ENCODE measurements at regions not wholly inside any gene's neighbourhood (a gene's known extent, or its start where the extent isn't known, plus 50 kb on each side); places are given as distances from the start of the nearest gene placed in this dataset.

DNA sequence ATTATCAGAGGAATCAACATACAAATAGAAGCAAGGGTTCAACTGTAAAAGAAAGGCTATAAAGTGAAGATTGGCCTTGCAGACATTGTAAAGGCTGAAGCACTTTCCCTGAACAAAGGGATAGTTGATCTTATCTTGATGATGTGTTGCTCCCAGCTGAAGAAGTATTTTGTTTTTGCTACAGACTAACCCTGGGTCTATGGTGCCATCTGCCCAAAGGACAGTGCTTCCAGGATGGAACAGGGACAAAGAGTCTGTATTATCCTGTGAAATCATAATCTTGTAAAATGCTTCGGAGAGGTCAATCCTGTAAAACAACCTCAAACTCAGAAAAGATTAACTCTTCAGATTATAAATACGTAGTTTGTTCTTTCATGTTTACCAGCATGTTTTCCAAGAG, 251.7 kb upstream of the ANKRD50 start:
- no peak overlapping the region for H3K27ac ChIP-seq (ENCODE audit: low read depth, low read length)
- no peaks in the 10 kb centered on the region for H3K4me1 ChIP-seq (ENCODE audit: control insufficient read depth, insufficient read depth, low read length)
- H3K4me3 ChIP-seq (ENCODE audit: low read depth, low read length), result no peak overlapping the region
- H3K36me3 ChIP-seq (ENCODE audit: control insufficient read depth, insufficient read depth, low read length), result no peaks in the 10 kb centered on the region
- H3K9me3 ChIP-seq (ENCODE audit: control insufficient read depth, insufficient read depth, low read depth, low read length), result peaks cover 35% of the 10 kb centered on the region
- H3K9ac ChIP-seq (ENCODE audit: low read length), result no peak overlapping the region
- no peaks in the 10 kb centered on the region for H3K27me3 ChIP-seq (ENCODE audit: control insufficient read depth, insufficient read depth, low read length)

DNA sequence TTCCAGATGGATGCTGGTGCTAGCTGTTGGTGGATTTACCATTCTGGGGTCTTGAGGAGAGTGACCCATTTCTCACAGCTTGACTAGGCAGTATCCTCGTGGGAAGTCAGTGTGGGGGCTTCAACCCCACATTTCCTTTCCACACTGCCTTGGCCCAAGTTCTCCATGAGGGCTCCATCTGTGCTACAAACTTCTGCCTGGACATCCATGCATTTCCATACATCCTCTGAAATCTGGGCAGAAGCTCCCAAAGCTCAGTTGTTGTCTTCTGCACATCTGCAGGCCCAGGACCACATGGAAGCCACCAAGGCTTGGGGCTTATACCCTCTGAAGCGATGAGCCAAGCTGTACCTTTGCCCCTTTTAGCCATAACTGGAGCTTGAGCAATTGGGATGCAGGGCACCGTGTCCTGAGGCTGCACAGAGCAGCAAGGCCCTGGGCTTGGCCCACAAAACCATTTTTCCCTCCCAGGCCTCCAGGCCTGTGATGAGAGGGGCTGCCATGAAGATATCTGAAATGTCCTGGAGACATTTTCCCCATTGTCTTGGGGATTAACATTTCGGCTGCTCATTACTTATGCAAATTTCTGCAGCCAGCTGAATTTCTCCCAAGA, 248.7 kb upstream of the ANKRD50 start:
- Histone ChIP-seq H3K4me1 (ENCODE audit: control insufficient read depth, insufficient read depth, low read length) (no peaks in the 10 kb centered on the region; the same call in 1 of the 2 replicates), H3K9me3 (ENCODE audit: control insufficient read depth, insufficient read depth, low read depth, low read length) (peaks cover 38% of the 10 kb centered on the region), H3K36me3 (ENCODE audit: control insufficient read depth, insufficient read depth, low read length) (no peaks in the 10 kb centered on the region), H3K4me3 (ENCODE audit: low read depth, low read length) (no peak overlapping the region), H3K27ac (ENCODE audit: low read depth, low read length) (no peak overlapping the region), H3K27me3 (ENCODE audit: control insufficient read depth, insufficient read depth, low read length) (no peaks in the 10 kb centered on the region), H3K9ac (ENCODE audit: low read length) (no peak overlapping the region)

DNA sequence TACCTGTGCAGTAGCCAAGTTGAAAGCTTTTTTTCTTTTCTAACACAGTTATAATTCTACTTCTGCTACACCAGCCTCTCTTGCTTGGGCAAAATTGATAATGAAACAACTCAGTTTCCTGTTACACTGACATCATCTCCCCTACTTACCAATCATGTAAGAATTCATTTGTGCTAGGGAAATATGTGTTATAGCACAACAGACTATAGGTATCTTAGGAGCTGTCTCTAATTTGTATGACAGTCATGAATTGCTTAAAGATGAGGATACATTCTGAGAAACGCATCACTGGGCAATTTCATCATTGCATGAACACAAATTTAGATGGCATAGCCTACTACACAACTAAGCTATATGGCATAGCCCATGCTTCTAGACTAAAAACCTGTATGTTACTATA, 246.3 kb upstream of the ANKRD50 start:
- no peak overlapping the region for H3K9ac ChIP-seq (ENCODE audit: low read length)
- H3K4me1 ChIP-seq (ENCODE audit: control insufficient read depth, insufficient read depth, low read length), result no peaks in the 10 kb centered on the region; the same call in 1 of the 2 replicates
- H3K27ac ChIP-seq (ENCODE audit: low read depth, low read length), result no peak overlapping the region
- H3K36me3 ChIP-seq (ENCODE audit: control insufficient read depth, insufficient read depth, low read length), result no peaks in the 10 kb centered on the region
- peaks cover 38% of the 10 kb centered on the region for H3K9me3 ChIP-seq (ENCODE audit: control insufficient read depth, insufficient read depth, low read depth, low read length)
- no peaks in the 10 kb centered on the region for H3K27me3 ChIP-seq (ENCODE audit: control insufficient read depth, insufficient read depth, low read length)
- H3K4me3 ChIP-seq (ENCODE audit: low read depth, low read length), result no peak overlapping the region

DNA sequence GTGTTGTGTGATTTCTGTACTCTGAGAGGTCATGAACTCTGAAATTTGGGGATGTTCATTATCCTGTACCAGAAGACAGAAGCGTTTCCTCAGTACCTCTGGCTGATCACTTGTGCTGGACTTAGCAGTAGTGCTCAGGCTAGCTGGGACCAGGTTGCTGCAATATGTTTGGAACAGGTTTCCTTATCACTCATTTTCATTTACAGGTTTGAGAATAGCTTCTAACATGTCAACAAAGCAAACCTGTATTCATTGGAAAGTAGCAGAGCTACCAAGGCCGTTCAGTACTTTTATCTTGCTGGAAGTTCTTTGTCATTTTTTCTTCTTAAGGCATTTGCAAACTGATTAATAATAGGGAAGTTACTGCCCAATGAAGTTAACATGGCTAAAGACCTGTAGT, 242.9 kb upstream of the ANKRD50 start:
- peaks cover 11% of the 10 kb centered on the region for H3K9me3 ChIP-seq (ENCODE audit: control insufficient read depth, insufficient read depth, low read depth, low read length)
- H3K9ac ChIP-seq (ENCODE audit: low read length), result no peak overlapping the region
- H3K27me3 ChIP-seq (ENCODE audit: control insufficient read depth, insufficient read depth, low read length), result no peaks in the 10 kb centered on the region
- no peak overlapping the region for H3K27ac ChIP-seq (ENCODE audit: low read depth, low read length)
- no peaks in the 10 kb centered on the region; the same call in 1 of the 2 replicates for H3K4me1 ChIP-seq (ENCODE audit: control insufficient read depth, insufficient read depth, low read length)
- H3K36me3 ChIP-seq (ENCODE audit: control insufficient read depth, insufficient read depth, low read length), result no peaks in the 10 kb centered on the region
- no peak overlapping the region for H3K4me3 ChIP-seq (ENCODE audit: low read depth, low read length)

DNA sequence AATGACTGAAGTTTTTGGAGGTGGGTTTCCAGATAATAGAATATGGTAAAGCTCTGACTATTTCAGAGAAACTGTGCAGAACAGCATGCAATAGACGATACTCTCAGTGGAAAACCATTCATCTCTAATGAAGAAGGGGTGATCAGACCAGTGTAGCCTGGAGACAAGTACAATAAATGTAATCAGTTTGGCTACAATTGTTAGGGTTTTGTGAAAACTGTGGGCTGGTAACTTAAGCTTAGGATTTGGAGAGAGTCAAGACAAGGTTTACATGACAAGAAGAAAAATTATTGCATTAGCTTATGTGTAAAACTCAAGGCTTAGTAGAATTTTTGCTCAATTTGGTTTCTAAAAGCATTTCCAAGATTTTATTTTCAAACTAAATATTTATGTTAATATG, 241.5 kb upstream of the ANKRD50 start:
- no peaks in the 10 kb centered on the region for H3K36me3 ChIP-seq (ENCODE audit: control insufficient read depth, insufficient read depth, low read length)
- no peak overlapping the region for H3K4me3 ChIP-seq (ENCODE audit: low read depth, low read length)
- H3K4me1 ChIP-seq (ENCODE audit: control insufficient read depth, insufficient read depth, low read length), result no peaks in the 10 kb centered on the region; the same call in 1 of the 2 replicates
- no peak overlapping the region for H3K27ac ChIP-seq (ENCODE audit: low read depth, low read length)
- H3K9ac ChIP-seq (ENCODE audit: low read length), result no peak overlapping the region
- H3K9me3 ChIP-seq (ENCODE audit: control insufficient read depth, insufficient read depth, low read depth, low read length), result peaks cover 3% of the 10 kb centered on the region; the same call in 1 of the 2 replicates
- H3K27me3 ChIP-seq (ENCODE audit: control insufficient read depth, insufficient read depth, low read length), result no peaks in the 10 kb centered on the region

DNA sequence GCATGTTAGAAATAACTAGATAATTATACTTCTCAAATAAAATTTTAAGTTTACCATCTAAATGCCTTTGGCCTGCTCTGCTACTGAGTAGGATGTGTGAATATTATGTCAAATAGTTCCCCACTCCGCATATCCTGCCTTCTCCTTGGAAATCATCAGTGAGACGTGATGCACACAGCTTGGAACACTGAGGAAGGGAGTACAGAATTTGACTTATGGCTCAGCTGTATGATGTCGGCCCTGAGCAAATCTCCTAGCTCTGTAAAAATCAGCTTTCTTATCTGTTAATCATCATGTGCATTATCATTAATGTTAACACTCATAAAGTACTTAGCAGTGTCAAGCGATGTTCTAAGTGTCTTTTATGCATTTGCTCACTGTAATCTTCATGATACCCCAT, 241.0 kb upstream of the ANKRD50 start:
- Histone ChIP-seq H3K9ac (ENCODE audit: low read length) (no peak overlapping the region), H3K9me3 (ENCODE audit: control insufficient read depth, insufficient read depth, low read depth, low read length) (no peaks in the 10 kb centered on the region), H3K4me3 (ENCODE audit: low read depth, low read length) (no peak overlapping the region), H3K27ac (ENCODE audit: low read depth, low read length) (no peak overlapping the region), H3K27me3 (ENCODE audit: control insufficient read depth, insufficient read depth, low read length) (no peaks in the 10 kb centered on the region), H3K36me3 (ENCODE audit: control insufficient read depth, insufficient read depth, low read length) (no peaks in the 10 kb centered on the region), H3K4me1 (ENCODE audit: control insufficient read depth, insufficient read depth, low read length) (no peaks in the 10 kb centered on the region; the same call in 1 of the 2 replicates)

DNA sequence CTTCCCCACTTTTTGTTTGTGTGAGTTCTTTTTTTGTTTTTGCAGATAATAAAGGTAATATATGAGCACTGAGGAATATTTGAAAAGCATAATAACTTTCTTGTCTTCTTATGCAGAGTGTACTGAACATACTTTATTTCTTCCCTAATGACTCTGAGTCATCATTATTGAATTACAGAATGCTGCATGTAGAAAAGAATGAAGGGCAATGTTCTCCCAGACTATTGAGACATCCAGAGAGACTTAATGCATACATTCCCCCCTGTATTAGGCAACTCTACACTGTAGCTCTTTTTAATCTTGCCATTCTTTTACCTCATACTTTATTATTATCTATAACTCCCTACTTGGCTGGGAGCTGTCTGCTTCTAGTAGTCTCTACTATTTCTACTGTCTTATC, 240.5 kb upstream of the ANKRD50 start:
- no peak overlapping the region for H3K9ac ChIP-seq (ENCODE audit: low read length)
- no peak overlapping the region for H3K27ac ChIP-seq (ENCODE audit: low read depth, low read length)
- H3K4me3 ChIP-seq (ENCODE audit: low read depth, low read length), result no peak overlapping the region
- H3K9me3 ChIP-seq (ENCODE audit: control insufficient read depth, insufficient read depth, low read depth, low read length), result no peaks in the 10 kb centered on the region
- no peaks in the 10 kb centered on the region for H3K36me3 ChIP-seq (ENCODE audit: control insufficient read depth, insufficient read depth, low read length)
- no peaks in the 10 kb centered on the region; the same call in 1 of the 2 replicates for H3K4me1 ChIP-seq (ENCODE audit: control insufficient read depth, insufficient read depth, low read length)
- H3K27me3 ChIP-seq (ENCODE audit: control insufficient read depth, insufficient read depth, low read length), result no peaks in the 10 kb centered on the region

DNA sequence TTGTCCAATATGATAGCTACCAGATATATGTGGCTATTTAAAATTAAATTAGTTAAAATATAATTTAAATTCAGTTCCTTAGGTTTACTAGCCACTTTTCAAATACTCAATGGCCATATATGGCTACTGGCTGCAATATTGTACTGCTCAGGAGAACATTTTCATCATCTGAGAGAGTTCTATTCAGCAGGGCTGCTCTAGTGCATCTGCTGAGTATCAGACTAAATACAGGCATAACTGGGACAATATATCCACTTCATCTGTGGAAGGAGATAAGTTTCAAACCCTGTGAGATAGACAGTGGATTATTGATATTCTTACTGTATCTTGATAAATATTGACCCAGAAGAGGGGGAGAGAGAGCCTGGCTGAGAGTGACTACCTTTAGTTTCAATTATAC, 240.1 kb upstream of the ANKRD50 start:
- Histone ChIP-seq H3K4me1 (ENCODE audit: control insufficient read depth, insufficient read depth, low read length) (no peaks in the 10 kb centered on the region; the same call in 1 of the 2 replicates), H3K27ac (ENCODE audit: low read depth, low read length) (no peak overlapping the region), H3K4me3 (ENCODE audit: low read depth, low read length) (no peak overlapping the region), H3K9me3 (ENCODE audit: control insufficient read depth, insufficient read depth, low read depth, low read length) (no peaks in the 10 kb centered on the region), H3K9ac (ENCODE audit: low read length) (no peak overlapping the region), H3K27me3 (ENCODE audit: control insufficient read depth, insufficient read depth, low read length) (no peaks in the 10 kb centered on the region), H3K36me3 (ENCODE audit: control insufficient read depth, insufficient read depth, low read length) (no peaks in the 10 kb centered on the region)

DNA sequence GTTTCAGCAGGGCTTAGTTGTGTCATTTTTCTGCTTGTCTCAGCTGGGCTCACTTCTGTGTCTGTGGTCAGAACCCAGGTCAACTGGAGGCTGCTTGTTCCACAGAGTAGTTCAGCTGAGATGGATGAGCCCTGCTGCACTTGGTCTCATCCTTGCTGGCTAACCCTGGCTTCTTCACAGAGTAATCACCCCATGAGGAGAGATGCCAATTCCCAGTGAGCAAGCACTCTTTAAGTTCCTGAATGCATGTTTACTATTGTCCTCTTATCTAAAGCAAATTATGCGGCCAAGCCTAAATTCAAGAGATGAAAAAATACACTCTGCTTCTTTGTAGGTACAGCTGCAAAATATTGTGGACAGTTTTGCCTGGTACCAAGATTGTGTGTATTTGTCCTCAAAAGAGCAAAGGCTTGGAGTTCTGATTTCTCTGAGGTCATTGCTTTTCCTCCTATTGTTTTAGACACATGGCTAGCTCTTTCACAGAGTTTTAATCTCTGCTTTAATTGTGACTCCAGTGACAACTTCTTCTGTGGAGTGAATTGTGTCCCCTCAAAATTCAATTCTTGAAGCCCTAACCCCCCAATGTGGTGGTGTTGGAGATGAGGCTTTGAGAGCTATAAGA, 236.6 kb upstream of the ANKRD50 start:
- H3K27ac ChIP-seq (ENCODE audit: low read depth, low read length), result no peak overlapping the region
- H3K27me3 ChIP-seq (ENCODE audit: control insufficient read depth, insufficient read depth, low read length), result no peaks in the 10 kb centered on the region

DNA sequence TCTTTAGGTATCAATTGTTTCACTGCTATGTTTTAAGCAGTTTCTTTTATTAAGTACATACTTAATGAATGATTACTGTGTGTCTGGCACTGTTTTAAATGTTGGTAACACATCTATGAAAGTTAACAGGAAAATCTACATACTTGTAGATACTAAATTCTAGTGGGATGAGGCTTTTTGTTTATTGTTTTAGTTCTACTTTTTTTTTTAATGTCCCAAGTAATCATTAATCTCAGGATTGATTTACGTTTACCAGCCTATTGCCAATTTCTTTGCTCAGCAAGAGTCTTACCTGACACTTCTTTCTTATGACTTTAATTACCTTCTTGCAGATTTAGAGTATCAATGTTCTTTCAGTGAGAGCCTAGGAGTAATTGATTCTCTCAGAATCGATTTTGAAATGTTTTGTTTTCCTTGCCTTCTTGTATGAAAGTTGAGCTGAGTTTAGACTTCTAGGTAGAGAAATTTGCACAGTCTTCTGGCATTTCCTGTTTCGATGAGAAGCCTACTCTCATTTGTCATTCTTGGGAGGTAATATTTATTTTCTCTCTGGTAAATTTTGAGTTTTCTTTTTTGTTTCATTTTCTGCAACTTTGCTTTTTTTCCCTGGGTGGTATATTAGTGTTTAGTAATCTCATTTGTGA, 235.2 kb upstream of the ANKRD50 start:
- Histone ChIP-seq H3K9ac (ENCODE audit: low read length) (no peak overlapping the region), H3K9me3 (ENCODE audit: control insufficient read depth, insufficient read depth, low read depth, low read length) (no peaks in the 10 kb centered on the region), H3K4me3 (ENCODE audit: low read depth, low read length) (no peak overlapping the region), H3K27me3 (ENCODE audit: control insufficient read depth, insufficient read depth, low read length) (no peaks in the 10 kb centered on the region), H3K36me3 (ENCODE audit: control insufficient read depth, insufficient read depth, low read length) (no peaks in the 10 kb centered on the region), H3K4me1 (ENCODE audit: control insufficient read depth, insufficient read depth, low read length) (no peaks in the 10 kb centered on the region), H3K27ac (ENCODE audit: low read depth, low read length) (no peak overlapping the region)

More for the DNA sequence above, 236.6 kb upstream of the ANKRD50 start:
- H3K9me3 ChIP-seq (ENCODE audit: control insufficient read depth, insufficient read depth, low read depth, low read length), result no peaks in the 10 kb centered on the region
- no peak overlapping the region for H3K4me3 ChIP-seq (ENCODE audit: low read depth, low read length)
- no peak overlapping the region for H3K9ac ChIP-seq (ENCODE audit: low read length)
- H3K36me3 ChIP-seq (ENCODE audit: control insufficient read depth, insufficient read depth, low read length), result no peaks in the 10 kb centered on the region
- H3K4me1 ChIP-seq (ENCODE audit: control insufficient read depth, insufficient read depth, low read length), result no peaks in the 10 kb centered on the region

DNA sequence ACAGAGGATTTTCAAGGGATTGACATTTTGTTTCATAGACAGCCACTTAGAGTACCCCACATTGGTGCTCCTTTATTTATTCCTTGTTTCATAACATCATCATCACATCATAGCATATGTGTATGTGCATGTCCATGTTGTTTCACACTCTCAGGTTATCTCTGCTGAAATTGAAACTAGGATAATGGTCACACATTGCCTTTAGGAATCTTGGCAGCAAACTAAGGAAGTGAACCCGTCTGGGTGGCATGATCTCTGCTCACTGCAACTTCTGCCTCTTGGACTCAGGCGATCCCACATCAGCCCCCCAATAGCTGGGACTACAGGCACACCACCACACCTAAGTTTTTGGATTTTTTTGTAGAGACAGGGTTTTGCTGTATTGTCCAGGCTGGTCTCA, 234.2 kb upstream of the ANKRD50 start:
- H3K27me3 ChIP-seq (ENCODE audit: control insufficient read depth, insufficient read depth, low read length), result no peaks in the 10 kb centered on the region
- no peaks in the 10 kb centered on the region for H3K4me1 ChIP-seq (ENCODE audit: control insufficient read depth, insufficient read depth, low read length)
- no peak overlapping the region for H3K9ac ChIP-seq (ENCODE audit: low read length)
- no peak overlapping the region for H3K27ac ChIP-seq (ENCODE audit: low read depth, low read length)
- H3K9me3 ChIP-seq (ENCODE audit: control insufficient read depth, insufficient read depth, low read depth, low read length), result no peaks in the 10 kb centered on the region
- no peaks in the 10 kb centered on the region for H3K36me3 ChIP-seq (ENCODE audit: control insufficient read depth, insufficient read depth, low read length)
- no peak overlapping the region for H3K4me3 ChIP-seq (ENCODE audit: low read depth, low read length)
